Vagina (tissue), 2 donors: ENCODE measurements at regions not wholly inside any gene's neighbourhood (a gene's known extent, or its start where the extent isn't known, plus 50 kb on each side); places are given as distances from the start of the nearest gene placed in this dataset.
"Not testable (repeated sequence)": the region's sequence is repeated elsewhere in the genome, so short reads cannot be mapped to it uniquely, and the experiment has no call there.

Experiments used
- DNase-seq, 2 donors: peaks; one replicate each; pipeline ENCODE4 v3.0.0-alpha.2; 2017; ENCODE audit errors: extremely low spot score in 2 of 2
- H3K27ac ChIP-seq: fragments of 200-600 bp; sonication (generic); one replicate; pipeline ENCODE4 v1.5.1; 2019
- H3K27me3 ChIP-seq: fragments of 200-600 bp; sonication (generic); one replicate; pipeline ENCODE4 v1.5.1; 2019
- H3K36me3 ChIP-seq, 2 donors: fragments of 200-600 bp; sonication (generic); one replicate each; pipeline ENCODE4 v1.5.1; 2017 to 2019
- H3K4me1 ChIP-seq: fragments of 200-600 bp; sonication (generic); one replicate; pipeline ENCODE4 v1.5.1; 2019
- H3K4me3 ChIP-seq, 2 donors: fragments of 200-600 bp; sonication (generic); 1 replicate in 1 of 2; 2 replicates in 1 of 2; pipeline ENCODE4 v1.5.1; 2016 to 2019
- H3K9me3 ChIP-seq: fragments of 200-600 bp; sonication (generic); one replicate; pipeline ENCODE4 v1.5.1; 2019
- POLR2A ChIP-seq, 2 donors: fragments of 450-650 bp; IDR thresholded peaks; one replicate each; pipeline ENCODE4 v1.6.1; 2017; ENCODE audit warnings: antibody characterized with exemption in 2 of 2, mild to moderate bottlenecking in 2 of 2, moderate library complexity in 2 of 2
- POLR2AphosphoS5 ChIP-seq, 2 donors: sonication (generic); formaldehyde crosslinking; IDR thresholded peaks; one replicate each; pipeline ENCODE4 v1.9.0; 2017; ENCODE audit warnings: antibody characterized with exemption in 2 of 2, mild to moderate bottlenecking in 2 of 2, low read depth in 1 of 2; ENCODE audit not compliant: insufficient read depth in 1 of 2
- intact Hi-C: fragments of 100-400 bp; cut with DNase I; formaldehyde crosslinking; loops from one replicate; pipeline ENCODE4 v1.15.1; 2023
- TF ChIP-seq, protein P1 (sequence below), 3 experiments: fragments of 450-650 bp in 2 of 3; fragments of 200-600 bp in 1 of 3; sonication (generic) in 1 of 3; IDR thresholded peaks; one replicate each; pipeline ENCODE4 v1.5.1; 2017 to 2019; ENCODE audit warnings: antibody characterized with exemption in 3 of 3, mild to moderate bottlenecking in 2 of 3, moderate library complexity in 2 of 3

GRCh38 chr2:67904966-67905365 lies 157.8 kb downstream of the C1D start:
- Histone ChIP-seq H3K27ac (no peak overlapping the region), H3K4me1 (no peaks in the 10 kb centered on the region), H3K36me3 (no peaks in the 10 kb centered on the region), H3K27me3 (no peaks in the 10 kb centered on the region), H3K9me3 (no peaks in the 10 kb centered on the region), H3K4me3 (no peak overlapping the region)
- TF ChIP-seq, protein P1, sequence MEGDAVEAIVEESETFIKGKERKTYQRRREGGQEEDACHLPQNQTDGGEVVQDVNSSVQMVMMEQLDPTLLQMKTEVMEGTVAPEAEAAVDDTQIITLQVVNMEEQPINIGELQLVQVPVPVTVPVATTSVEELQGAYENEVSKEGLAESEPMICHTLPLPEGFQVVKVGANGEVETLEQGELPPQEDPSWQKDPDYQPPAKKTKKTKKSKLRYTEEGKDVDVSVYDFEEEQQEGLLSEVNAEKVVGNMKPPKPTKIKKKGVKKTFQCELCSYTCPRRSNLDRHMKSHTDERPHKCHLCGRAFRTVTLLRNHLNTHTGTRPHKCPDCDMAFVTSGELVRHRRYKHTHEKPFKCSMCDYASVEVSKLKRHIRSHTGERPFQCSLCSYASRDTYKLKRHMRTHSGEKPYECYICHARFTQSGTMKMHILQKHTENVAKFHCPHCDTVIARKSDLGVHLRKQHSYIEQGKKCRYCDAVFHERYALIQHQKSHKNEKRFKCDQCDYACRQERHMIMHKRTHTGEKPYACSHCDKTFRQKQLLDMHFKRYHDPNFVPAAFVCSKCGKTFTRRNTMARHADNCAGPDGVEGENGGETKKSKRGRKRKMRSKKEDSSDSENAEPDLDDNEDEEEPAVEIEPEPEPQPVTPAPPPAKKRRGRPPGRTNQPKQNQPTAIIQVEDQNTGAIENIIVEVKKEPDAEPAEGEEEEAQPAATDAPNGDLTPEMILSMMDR (IDR thresholded peaks at IDR 0.05), result no peak
- TF ChIP-seq POLR2A (IDR thresholded peaks at IDR 0.05) (no peak), POLR2AphosphoS5 (IDR thresholded peaks at IDR 0.05; ENCODE audit: insufficient read depth in 1 of 2, low read depth in 1 of 2) (no peak)
- intact Hi-C loops, result no loop called here
- peak in 1 of 2 donors; percentile 32 for DNase-seq

DNA sequence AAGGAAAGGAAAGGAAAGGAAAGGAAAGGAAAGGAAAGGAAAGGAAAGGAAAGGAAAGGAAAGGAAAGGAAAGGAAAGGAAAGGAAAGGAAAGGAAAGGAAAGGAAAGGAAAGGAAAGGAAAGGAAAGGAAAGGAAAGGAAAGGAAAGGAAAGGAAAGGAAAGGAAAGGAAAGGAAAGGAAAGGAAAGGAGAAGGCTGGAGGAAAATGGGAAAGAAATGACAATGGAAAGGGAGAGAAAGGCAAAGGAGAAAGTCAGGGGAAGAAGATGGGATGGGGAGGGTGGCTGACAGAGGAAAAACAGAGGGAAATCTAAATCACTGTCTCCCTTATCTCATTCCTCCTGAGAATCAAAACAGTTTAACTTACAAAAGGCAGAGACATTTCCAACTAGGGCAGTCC lies 156.3 kb downstream of the C1D start:
- H3K4me1 ChIP-seq, H3K4me3 ChIP-seq, H3K27ac ChIP-seq, H3K27me3 ChIP-seq, DNase-seq, H3K9me3 ChIP-seq, H3K36me3 ChIP-seq, intact Hi-C loops: not testable (repeated sequence)

GRCh38 chr2:67917332-67918054 lies 145.3 kb downstream of the C1D start:
- H3K4me1 ChIP-seq, result peaks cover 12% of the 10 kb centered on the region
- H3K27ac ChIP-seq, result no peak overlapping the region
- TF ChIP-seq POLR2A (IDR thresholded peaks at IDR 0.05), result no peak
- TF ChIP-seq, protein P1 (IDR thresholded peaks at IDR 0.05), result no peak
- no peak for TF ChIP-seq POLR2AphosphoS5 (IDR thresholded peaks at IDR 0.05; ENCODE audit: insufficient read depth in 1 of 2, low read depth in 1 of 2)
- intact Hi-C loops, result no loop called here
- no peaks in the 10 kb centered on the region for H3K9me3 ChIP-seq
- no peak for DNase-seq
- no peaks in the 10 kb centered on the region for H3K36me3 ChIP-seq
- no peak overlapping the region for H3K4me3 ChIP-seq
- H3K27me3 ChIP-seq, result no peaks in the 10 kb centered on the region

GRCh38 chr2:67918471-67918870 lies 144.3 kb downstream of the C1D start:
- H3K27ac ChIP-seq, result no peak overlapping the region
- no peak for TF ChIP-seq POLR2AphosphoS5 (IDR thresholded peaks at IDR 0.05; ENCODE audit: insufficient read depth in 1 of 2, low read depth in 1 of 2)
- TF ChIP-seq POLR2A (IDR thresholded peaks at IDR 0.05), result no peak
- TF ChIP-seq, protein P1 (IDR thresholded peaks at IDR 0.05), result no peak
- H3K27me3 ChIP-seq, result no peaks in the 10 kb centered on the region
- intact Hi-C loops, result no loop called here
- no peak overlapping the region for H3K4me3 ChIP-seq
- H3K36me3 ChIP-seq, result no peaks in the 10 kb centered on the region
- H3K4me1 ChIP-seq, result peaks cover 12% of the 10 kb centered on the region
- no peaks in the 10 kb centered on the region for H3K9me3 ChIP-seq
- DNase-seq, result no peak

- no peak for TF ChIP-seq POLR2A (IDR thresholded peaks at IDR 0.05)
- TF ChIP-seq, protein P1 (IDR thresholded peaks at IDR 0.05), result no peak
- TF ChIP-seq POLR2AphosphoS5 (IDR thresholded peaks at IDR 0.05; ENCODE audit: insufficient read depth in 1 of 2, low read depth in 1 of 2), result no peak
- Histone ChIP-seq H3K4me1 (peaks cover 12% of the 10 kb centered on the region), H3K36me3 (no peaks in the 10 kb centered on the region), H3K27me3 (no peaks in the 10 kb centered on the region), H3K9me3 (no peaks in the 10 kb centered on the region), H3K4me3 (no peak overlapping the region), H3K27ac (no peak overlapping the region)
- intact Hi-C loops, result no loop called here
- DNase-seq, result no peak
Observed at GRCh38 chr2:67919490-67919889, 143.3 kb downstream of the C1D start.
